Calu3 (cell line): ENCODE measurements at regions not wholly inside any gene's neighbourhood (a gene's known extent, or its start where the extent isn't known, plus 50 kb on each side); places are given as distances from the start of the nearest gene placed in this dataset.

ENCODE experiments used
- BruUV-seq: library from RNA; stranded (reverse); fragments of 400-500 nt; replicated peaks from 2 replicates; lab custom pipeline; 2021; lab: Mats Ljungman, UMichigan
- CTCF ChIA-PET: fragments of 300-600 bp; sonication (Branson Sonifier 250); formaldehyde crosslinking; loops from one replicate; lab custom pipeline; 2022; ENCODE audit warnings: antibody characterized with exemption; lab: Charles Lee
- DNase-seq: peaks from one replicate; pipeline ENCODE4 v3.0.0; 2022
- H3K27ac Mint-ChIP-seq: one replicate; pipeline ENCODE4 v1.8.0; 2022; ENCODE audit warnings: mixed read lengths; ENCODE audit not compliant: unreplicated experiment
- H3K27me3 Mint-ChIP-seq: one replicate; pipeline ENCODE4 v1.8.0; 2022; ENCODE audit warnings: mixed read lengths; ENCODE audit not compliant: unreplicated experiment
- H3K36me3 Mint-ChIP-seq: one replicate; pipeline ENCODE4 v1.8.0; 2022; ENCODE audit warnings: mild to moderate bottlenecking, moderate library complexity, mixed read lengths; ENCODE audit not compliant: insufficient read depth, unreplicated experiment
- H3K4me1 Mint-ChIP-seq: one replicate; pipeline ENCODE4 v1.8.0; 2022; ENCODE audit warnings: mild to moderate bottlenecking, low read depth, mixed read lengths; ENCODE audit not compliant: unreplicated experiment
- H3K4me3 Mint-ChIP-seq: one replicate; pipeline ENCODE4 v1.8.0; 2022; ENCODE audit warnings: mild to moderate bottlenecking, low read depth, moderate library complexity, mixed read lengths; ENCODE audit not compliant: unreplicated experiment
- H3K9me3 Mint-ChIP-seq: one replicate; pipeline ENCODE4 v1.8.0; 2022; ENCODE audit warnings: low read depth, mixed read lengths; ENCODE audit not compliant: unreplicated experiment
- CTCF ChIP-seq: fragments of 200-600 bp; IDR thresholded peaks from one replicate; pipeline ENCODE4 v1.8.0; 2022; ENCODE audit warnings: antibody characterized with exemption; ENCODE audit not compliant: unreplicated experiment
- intact Hi-C: fragments of 100-400 bp; cut with micrococcal nuclease; formaldehyde crosslinking; loops from one replicate; pipeline ENCODE4 v1.10.0; 2022; ENCODE audit not compliant: unreplicated experiment

GRCh38 chr10:57457972-57458512, 809.7 kb downstream of the IPMK start:
- TF ChIP-seq CTCF = no peak
- DNase-seq = no peak
- H3K27ac Mint-ChIP-seq = no peak overlapping the region
- no peaks in the 10 kb centered on the region for H3K36me3 Mint-ChIP-seq
- BruUV-seq = no TSS peak
- H3K9me3 Mint-ChIP-seq = no peaks in the 10 kb centered on the region
- intact Hi-C loops = no loop called here
- CTCF ChIA-PET = no interaction called here
- H3K4me3 Mint-ChIP-seq = no peak overlapping the region
- no peaks in the 10 kb centered on the region for H3K4me1 Mint-ChIP-seq
- no peaks in the 10 kb centered on the region for H3K27me3 Mint-ChIP-seq

DNA sequence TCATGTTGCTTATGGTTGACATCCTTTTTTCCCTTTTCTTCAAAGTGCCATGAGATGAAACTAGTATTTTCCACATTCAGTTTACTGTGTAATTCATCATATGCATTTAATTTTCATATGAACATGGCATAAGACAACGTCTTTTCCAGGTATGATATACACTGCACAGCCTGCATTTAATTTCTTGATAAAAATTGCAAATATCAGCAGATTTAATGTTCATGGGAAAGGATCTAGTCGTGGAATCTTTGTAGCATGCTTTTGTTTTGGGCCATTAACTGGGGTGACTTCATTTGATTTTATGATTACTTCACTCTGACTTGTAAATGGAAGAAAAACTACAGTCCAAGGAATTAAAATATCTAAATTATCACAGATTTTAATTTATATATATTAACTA, 837.3 kb downstream of the IPMK start:
- intact Hi-C loops = no loop called here
- H3K9me3 Mint-ChIP-seq = no peaks in the 10 kb centered on the region
- TF ChIP-seq CTCF = no peak
- H3K27me3 Mint-ChIP-seq = no peaks in the 10 kb centered on the region
- no peak overlapping the region for H3K4me3 Mint-ChIP-seq
- DNase-seq = no peak
- no TSS peak for BruUV-seq
- H3K36me3 Mint-ChIP-seq = no peaks in the 10 kb centered on the region
- no peak overlapping the region for H3K27ac Mint-ChIP-seq
- CTCF ChIA-PET = no interaction called here
- no peaks in the 10 kb centered on the region for H3K4me1 Mint-ChIP-seq

GRCh38 chr10:57420881-57421280, 846.8 kb downstream of the IPMK start:
- no peak for TF ChIP-seq CTCF
- H3K9me3 Mint-ChIP-seq = peaks cover 5% of the 10 kb centered on the region
- no peak overlapping the region for H3K4me3 Mint-ChIP-seq
- CTCF ChIA-PET = interaction anchor here (0.6 kb wide), 1 partner anchor 380 kb away, joined by 3 read pairs; no protein-coding TSS in a partner anchor
- DNase-seq = no peak
- H3K27me3 Mint-ChIP-seq = no peaks in the 10 kb centered on the region
- no TSS peak for BruUV-seq
- H3K4me1 Mint-ChIP-seq = no peaks in the 10 kb centered on the region
- no peak overlapping the region for H3K27ac Mint-ChIP-seq
- intact Hi-C loops = no loop called here
- no peaks in the 10 kb centered on the region for H3K36me3 Mint-ChIP-seq

- H3K27ac Mint-ChIP-seq = no peak overlapping the region
- BruUV-seq = no TSS peak
Observed at GRCh38 chr10:57418476-57418875, 849.2 kb downstream of the IPMK start.

More at GRCh38 chr10:57418476-57418875, 849.2 kb downstream of the IPMK start:
- intact Hi-C loops = no loop called here
- CTCF ChIA-PET = no interaction called here
- Mint-ChIP-seq H3K9me3 (peaks cover 8% of the 10 kb centered on the region), H3K4me1 (no peaks in the 10 kb centered on the region), H3K4me3 (no peak overlapping the region), H3K27me3 (no peaks in the 10 kb centered on the region), H3K36me3 (no peaks in the 10 kb centered on the region)
- no peak for TF ChIP-seq CTCF
- DNase-seq = no peak
